ENCODE measurements at regions not wholly inside any gene's neighbourhood (a gene's known extent, or its start where the extent isn't known, plus 50 kb on each side); places are given as distances from the start of the nearest gene placed in this dataset.

DNA sequence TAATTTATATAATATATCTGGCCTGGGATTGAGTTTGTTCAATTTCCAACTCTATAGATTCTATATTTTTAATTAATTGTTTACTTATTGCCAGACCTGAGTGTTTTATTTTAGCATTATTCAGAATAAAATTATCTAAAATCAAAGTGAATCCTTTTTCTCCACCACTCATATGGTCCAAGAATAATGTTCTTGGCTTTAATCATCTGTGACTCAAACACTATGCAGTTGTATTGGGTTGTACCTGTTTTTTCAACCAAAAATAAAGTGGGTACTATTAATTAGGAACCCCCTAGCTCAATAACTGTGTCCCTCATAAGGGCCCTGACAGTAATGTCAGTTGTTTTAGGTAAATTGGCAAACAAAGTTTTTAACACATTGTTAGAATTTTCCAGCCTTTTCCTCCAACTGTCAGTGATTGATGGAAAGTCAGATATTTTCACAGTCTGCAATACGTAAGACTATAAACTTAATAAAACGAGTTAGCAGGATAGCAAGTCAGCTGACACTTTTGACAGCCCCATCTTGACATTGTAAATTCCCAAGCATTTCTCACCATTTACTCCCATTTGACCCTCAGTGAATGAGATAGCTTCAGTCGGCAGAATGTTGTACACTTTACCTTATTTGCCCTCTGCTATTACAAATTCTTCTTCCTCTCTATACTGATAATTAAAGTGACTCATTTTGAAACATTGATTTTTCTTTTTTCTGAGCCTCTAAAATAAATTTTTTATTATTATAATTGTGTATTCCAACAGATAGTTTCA is 587.4 kb downstream of the METTL4 start:
- no peak for DNase-seq (ENCODE audit: low spot score)
- H3K4me3 Mint-ChIP-seq (ENCODE audit: unreplicated experiment): no peak overlapping the region
- no peaks in the 10 kb centered on the region for H3K27me3 Mint-ChIP-seq (ENCODE audit: unreplicated experiment)
- no peaks in the 10 kb centered on the region for H3K36me3 Mint-ChIP-seq (ENCODE audit: low read depth, unreplicated experiment)
- H3K27ac Mint-ChIP-seq (ENCODE audit: unreplicated experiment): no peak overlapping the region
- no peaks in the 10 kb centered on the region for H3K4me1 Mint-ChIP-seq (ENCODE audit: unreplicated experiment)
- TF ChIP-seq CTCF (IDR thresholded peaks at IDR 0.05; ENCODE audit: unreplicated experiment): no peak
- no peaks in the 10 kb centered on the region for H3K9me3 Mint-ChIP-seq (ENCODE audit: unreplicated experiment)

- Mint-ChIP-seq H3K36me3 (ENCODE audit: low read depth, unreplicated experiment) (no peaks in the 10 kb centered on the region), H3K4me3 (ENCODE audit: unreplicated experiment) (no peak overlapping the region), H3K9me3 (ENCODE audit: unreplicated experiment) (no peaks in the 10 kb centered on the region), H3K27me3 (ENCODE audit: unreplicated experiment) (no peaks in the 10 kb centered on the region), H3K4me1 (ENCODE audit: unreplicated experiment) (no peaks in the 10 kb centered on the region), H3K27ac (ENCODE audit: unreplicated experiment) (no peak overlapping the region)
- DNase-seq (ENCODE audit: low spot score): no peak
- no peak for TF ChIP-seq CTCF (IDR thresholded peaks at IDR 0.05; ENCODE audit: unreplicated experiment)
These were observed 577.4 kb downstream of the METTL4 start for GRCh38 chr18:1993866-1994265.

DNA sequence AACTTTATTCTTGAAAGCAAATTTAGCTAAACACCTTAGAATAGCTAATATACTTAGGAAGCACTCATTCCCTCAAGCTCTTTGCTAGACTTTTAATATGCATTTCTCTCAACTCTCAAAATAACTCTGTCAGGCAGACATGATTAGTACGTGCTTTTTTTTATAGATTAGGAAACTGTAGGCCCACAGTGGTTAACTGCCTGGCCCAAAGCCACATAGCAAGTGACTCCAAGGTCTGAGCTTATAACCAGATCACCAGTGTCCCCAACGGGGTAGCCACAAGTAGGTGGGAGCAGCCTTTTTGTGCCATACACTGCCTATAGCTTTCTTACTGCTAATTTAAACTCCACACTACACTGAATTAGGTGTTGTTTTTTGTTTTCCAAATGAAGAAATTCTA is 576.8 kb downstream of the METTL4 start:
- Mint-ChIP-seq H3K9me3 (ENCODE audit: unreplicated experiment) (no peaks in the 10 kb centered on the region), H3K4me3 (ENCODE audit: unreplicated experiment) (no peak overlapping the region), H3K27me3 (ENCODE audit: unreplicated experiment) (no peaks in the 10 kb centered on the region), H3K4me1 (ENCODE audit: unreplicated experiment) (no peaks in the 10 kb centered on the region), H3K36me3 (ENCODE audit: low read depth, unreplicated experiment) (no peaks in the 10 kb centered on the region), H3K27ac (ENCODE audit: unreplicated experiment) (no peak overlapping the region)
- no peak for DNase-seq (ENCODE audit: low spot score)
- no peak for TF ChIP-seq CTCF (IDR thresholded peaks at IDR 0.05; ENCODE audit: unreplicated experiment)

- Mint-ChIP-seq H3K27me3 (ENCODE audit: unreplicated experiment) (peaks cover 2% of the 10 kb centered on the region), H3K4me1 (ENCODE audit: unreplicated experiment) (no peaks in the 10 kb centered on the region), H3K36me3 (ENCODE audit: low read depth, unreplicated experiment) (no peaks in the 10 kb centered on the region), H3K9me3 (ENCODE audit: unreplicated experiment) (no peaks in the 10 kb centered on the region), H3K4me3 (ENCODE audit: unreplicated experiment) (no peak overlapping the region), H3K27ac (ENCODE audit: unreplicated experiment) (no peak overlapping the region)
- DNase-seq (ENCODE audit: low spot score): no peak
- no peak for TF ChIP-seq CTCF (IDR thresholded peaks at IDR 0.05; ENCODE audit: unreplicated experiment)
These were observed 576.2 kb downstream of the METTL4 start for GRCh38 chr18:1995041-1995612.

DNA sequence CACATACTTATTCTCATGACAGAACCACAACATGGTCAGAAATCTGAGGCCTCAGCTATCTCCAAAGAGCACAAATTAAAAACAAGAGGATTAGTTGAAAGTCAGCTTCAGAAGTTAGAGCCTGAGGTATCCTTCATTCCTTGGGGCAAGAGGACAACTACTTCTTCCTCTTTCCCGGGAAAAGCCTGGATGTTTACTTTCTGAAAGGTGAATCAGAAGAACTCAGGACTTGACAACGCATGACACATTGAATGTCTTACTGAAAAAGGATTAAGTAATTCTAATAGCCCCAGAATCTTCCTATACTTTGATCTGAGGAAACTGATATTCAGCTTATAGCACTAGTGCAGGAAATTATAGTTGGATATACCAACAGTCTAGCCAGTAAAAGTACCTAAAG is 573.2 kb downstream of the METTL4 start:
- peaks cover 8% of the 10 kb centered on the region for H3K4me1 Mint-ChIP-seq (ENCODE audit: unreplicated experiment)
- no peaks in the 10 kb centered on the region for H3K36me3 Mint-ChIP-seq (ENCODE audit: low read depth, unreplicated experiment)
- no peak for TF ChIP-seq CTCF (IDR thresholded peaks at IDR 0.05; ENCODE audit: unreplicated experiment)
- H3K4me3 Mint-ChIP-seq (ENCODE audit: unreplicated experiment): no peak overlapping the region
- H3K27ac Mint-ChIP-seq (ENCODE audit: unreplicated experiment): no peak overlapping the region
- H3K27me3 Mint-ChIP-seq (ENCODE audit: unreplicated experiment): peaks cover 2% of the 10 kb centered on the region
- H3K9me3 Mint-ChIP-seq (ENCODE audit: unreplicated experiment): no peaks in the 10 kb centered on the region
- DNase-seq (ENCODE audit: low spot score): no peak
